Stimulated activated CD4-positive, alpha-beta T cell treated with anti-CD3 and anti-CD28 coated beads, TNF-alpha, amount 100 ng/mL, for 48 hours (primary cell): ENCODE measurements at regions not wholly inside any gene's neighbourhood (a gene's known extent, or its start where the extent isn't known, plus 50 kb on each side); places are given as distances from the start of the nearest gene placed in this dataset.

Experiments used
- DNase-seq, 3 donors: peaks; one replicate each; pipeline ENCODE4 v3.0.0-alpha.2; 2020; ENCODE audit warnings: low read depth in 3 of 3

GRCh38 chr11:116533186-116533825, 239.5 kb downstream of the BUD13 start:
- no peak for DNase-seq

- no peak for DNase-seq
Measured at GRCh38 chr11:116532066-116532465, 240.7 kb downstream of the BUD13 start.

- DNase-seq: no peak
Measured at GRCh38 chr11:116530705-116531104, 242.1 kb downstream of the BUD13 start.

- no peak for DNase-seq
Measured at GRCh38 chr11:116529271-116529670, 243.5 kb downstream of the BUD13 start.

- no peak for DNase-seq
Measured at GRCh38 chr11:116527180-116527991, 245.4 kb downstream of the BUD13 start.

GRCh38 chr11:116525961-116526495, 246.8 kb downstream of the BUD13 start:
- DNase-seq: no peak

GRCh38 chr11:116519499-116519898, 253.3 kb downstream of the BUD13 start:
- no peak for DNase-seq

- no peak for DNase-seq
Measured at GRCh38 chr11:116518141-116518540, 254.6 kb downstream of the BUD13 start.

GRCh38 chr11:116517584-116517983, 255.2 kb downstream of the BUD13 start:
- no peak for DNase-seq

- DNase-seq: no peak
Measured at GRCh38 chr11:116517077-116517476, 255.7 kb downstream of the BUD13 start.

GRCh38 chr11:116515664-116516184, 257.1 kb downstream of the BUD13 start:
- DNase-seq: no peak

GRCh38 chr11:116513894-116514293, 258.9 kb downstream of the BUD13 start:
- DNase-seq: peak; percentile 3 to 7 (median 6)

- DNase-seq: no peak
Measured at GRCh38 chr11:116513278-116513823, 259.4 kb downstream of the BUD13 start.

- DNase-seq: no peak
Measured at GRCh38 chr11:116512841-116513240, 259.9 kb downstream of the BUD13 start.

GRCh38 chr11:116511684-116512083, 261.1 kb downstream of the BUD13 start:
- no peak for DNase-seq

GRCh38 chr11:116510886-116511650, 261.7 kb downstream of the BUD13 start:
- DNase-seq: no peak

- DNase-seq: no peak
Measured at GRCh38 chr11:116510166-116510565, 262.6 kb downstream of the BUD13 start.

- DNase-seq: no peak
Measured at GRCh38 chr11:116509551-116509950, 263.2 kb downstream of the BUD13 start.

GRCh38 chr11:116507849-116508695, 264.7 kb downstream of the BUD13 start:
- no peak for DNase-seq

GRCh38 chr11:116507016-116507415, 265.8 kb downstream of the BUD13 start:
- DNase-seq: no peak
